DMS 273 treated with DMSO at 0.1 percent for 48 hours (cell line): ENCODE measurements at regions not wholly inside any gene's neighbourhood (a gene's known extent, or its start where the extent isn't known, plus 50 kb on each side); places are given as distances from the start of the nearest gene placed in this dataset.
"Not testable (repeated sequence)": the region's sequence is repeated elsewhere in the genome, so short reads cannot be mapped to it uniquely, and the experiment has no call there.

Experiments used
- DNase-seq: peaks from one replicate; lab custom pipeline; 2025; lab: John Stamatoyannopoulos, UW

DNA sequence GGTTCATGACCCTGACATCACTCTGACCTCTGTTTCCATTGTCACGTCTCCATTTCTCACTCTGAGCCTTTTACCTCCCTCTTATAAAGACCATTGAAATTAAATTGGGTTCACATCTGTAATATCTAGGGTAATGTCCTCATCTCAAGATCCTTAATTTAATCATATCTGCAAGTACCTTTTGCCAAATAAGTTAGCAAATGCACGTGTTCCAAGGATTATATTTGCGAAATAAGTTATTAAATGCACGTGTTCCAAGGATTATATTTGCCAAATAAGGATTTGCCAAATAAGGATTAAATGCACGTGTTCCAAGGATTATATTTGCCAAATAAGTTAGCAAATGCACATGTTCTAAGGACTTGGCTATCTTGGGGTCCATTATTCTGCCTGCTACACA, 938.0 kb downstream of the NLGN4X start:
- no peak for DNase-seq

DNA sequence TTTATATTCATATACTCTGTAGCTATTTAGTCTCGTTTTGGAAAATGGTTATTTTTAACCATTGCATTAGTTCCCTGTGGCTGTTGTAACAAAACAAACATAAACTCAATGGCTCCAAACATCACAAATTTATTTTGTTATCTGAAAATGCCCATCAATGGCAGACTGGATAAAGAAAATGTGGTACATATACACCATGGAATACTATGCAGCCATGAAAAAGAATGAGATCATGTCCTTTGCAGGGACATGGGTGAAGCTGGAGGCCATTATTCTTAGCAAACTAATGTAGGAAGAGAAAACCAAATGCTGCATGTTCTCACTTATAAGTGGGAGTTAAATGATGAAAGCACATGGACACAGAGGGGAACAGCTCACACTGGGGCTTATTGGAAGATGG, 938.7 kb downstream of the NLGN4X start:
- not testable (repeated sequence) for DNase-seq

DNA sequence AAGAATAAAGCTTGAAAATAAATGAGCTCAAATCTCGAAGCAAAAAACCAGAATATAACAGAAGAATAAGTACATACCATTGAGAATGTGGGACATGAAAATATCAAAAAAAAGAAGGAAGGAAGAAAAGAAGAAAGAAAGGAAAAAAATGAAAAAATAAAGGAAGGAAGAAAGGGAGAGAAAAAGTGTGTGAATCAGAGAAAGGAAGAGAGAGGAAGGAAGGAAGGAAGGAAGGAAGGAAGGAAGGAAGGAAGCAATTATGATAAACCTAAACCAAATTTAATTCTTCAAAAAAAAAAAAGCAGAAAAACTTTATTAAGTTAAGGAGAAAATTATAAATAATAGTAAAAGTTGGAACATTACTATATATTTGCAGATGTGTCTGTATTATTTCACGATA, 949.8 kb downstream of the NLGN4X start:
- no peak for DNase-seq

DNA sequence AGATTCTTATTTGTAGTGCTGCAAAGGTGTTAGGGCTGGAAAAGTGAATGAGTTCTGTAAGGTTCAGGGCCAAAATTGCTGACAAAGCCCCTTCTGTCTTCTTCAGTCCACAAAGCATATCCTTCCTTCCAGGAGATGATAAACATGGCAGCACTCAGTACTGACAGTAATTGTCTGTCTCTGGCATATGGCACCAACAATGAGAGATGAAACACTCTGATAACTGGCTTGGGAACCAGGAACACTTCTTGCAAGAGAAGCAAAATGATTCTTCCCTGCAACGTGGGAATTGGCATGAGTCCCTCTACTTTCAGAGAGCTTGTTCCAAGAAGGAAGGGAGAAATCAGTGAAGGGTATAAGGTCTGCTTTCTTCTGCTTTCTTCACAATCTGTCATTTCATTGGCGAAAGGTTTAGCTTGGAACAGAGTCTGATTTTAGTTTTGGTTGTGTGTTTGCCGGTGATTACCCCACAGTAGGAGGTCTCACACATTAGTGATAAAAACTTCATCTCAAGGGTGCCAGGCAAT, 963.3 kb downstream of the NLGN4X start:
- no peak for DNase-seq

DNA sequence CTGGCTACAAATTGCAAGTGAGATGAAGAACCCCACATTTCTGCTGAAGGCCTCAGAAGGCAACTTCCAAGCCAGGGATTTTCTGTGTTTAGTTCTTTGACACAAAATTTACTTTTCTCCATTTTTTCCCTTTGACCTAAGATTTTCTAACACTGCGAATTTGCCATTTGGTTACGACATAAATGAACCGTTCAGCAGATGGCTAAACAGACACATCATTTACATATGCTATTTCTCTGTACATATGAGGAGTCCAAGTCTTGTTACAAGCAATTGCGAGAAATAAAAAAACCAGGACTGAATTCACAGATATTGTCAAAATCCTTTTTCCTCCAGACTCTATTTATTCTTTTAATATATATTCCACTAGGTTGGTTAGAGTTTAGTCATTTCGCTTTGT, 978.6 kb downstream of the NLGN4X start:
- DNase-seq, result no peak

DNA sequence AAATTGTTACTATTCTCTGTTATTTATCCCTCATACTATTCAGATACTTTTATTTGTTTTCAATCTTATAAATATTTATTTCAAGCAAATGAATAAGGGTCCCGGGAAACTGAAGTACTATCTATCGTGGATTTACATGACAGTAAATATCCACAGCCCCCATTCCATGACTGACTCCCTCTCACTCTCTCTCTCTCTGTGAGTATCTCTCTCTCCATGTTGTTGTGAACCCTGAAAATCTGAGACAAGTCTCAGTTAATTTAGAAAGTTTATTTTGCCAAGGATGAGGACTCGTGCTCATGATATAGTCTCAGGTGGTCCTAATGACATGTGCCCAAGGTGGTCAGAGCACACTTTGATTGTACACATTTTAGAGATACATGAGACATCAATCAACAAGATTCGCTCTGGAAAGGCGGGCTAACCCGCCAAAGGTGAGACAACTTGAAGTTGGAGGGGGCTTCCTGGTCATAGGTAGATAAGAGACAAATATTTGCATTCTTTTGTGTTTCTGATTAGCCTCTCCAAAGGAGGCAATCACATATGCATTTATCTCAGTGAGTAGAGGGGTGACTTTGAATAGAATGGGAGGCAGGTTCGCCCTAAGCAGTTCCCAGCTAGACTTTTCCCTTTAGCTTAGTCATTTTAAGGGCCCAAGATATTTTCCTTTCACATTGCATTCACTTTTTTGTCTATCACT, 986.4 kb downstream of the NLGN4X start:
- no peak for DNase-seq

DNA sequence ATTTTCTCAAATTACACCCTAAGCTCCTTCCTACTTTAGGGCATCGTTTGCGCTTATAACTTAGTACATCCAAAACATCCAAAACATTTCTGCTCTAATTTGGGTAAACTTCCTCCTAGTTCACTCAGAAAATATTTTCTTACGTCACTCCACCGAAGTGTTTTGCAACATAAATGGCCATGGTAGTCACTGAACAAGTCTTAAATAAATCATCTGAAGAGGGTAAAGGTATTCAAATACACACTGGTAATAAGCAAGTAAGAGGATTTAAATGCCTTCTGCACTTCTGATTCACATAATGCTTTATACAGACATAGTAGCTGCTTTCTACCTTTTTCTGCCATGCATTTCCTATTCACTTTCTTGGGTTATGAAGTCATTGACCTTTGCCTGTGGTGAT, 991.9 kb downstream of the NLGN4X start:
- DNase-seq, result no peak

DNA sequence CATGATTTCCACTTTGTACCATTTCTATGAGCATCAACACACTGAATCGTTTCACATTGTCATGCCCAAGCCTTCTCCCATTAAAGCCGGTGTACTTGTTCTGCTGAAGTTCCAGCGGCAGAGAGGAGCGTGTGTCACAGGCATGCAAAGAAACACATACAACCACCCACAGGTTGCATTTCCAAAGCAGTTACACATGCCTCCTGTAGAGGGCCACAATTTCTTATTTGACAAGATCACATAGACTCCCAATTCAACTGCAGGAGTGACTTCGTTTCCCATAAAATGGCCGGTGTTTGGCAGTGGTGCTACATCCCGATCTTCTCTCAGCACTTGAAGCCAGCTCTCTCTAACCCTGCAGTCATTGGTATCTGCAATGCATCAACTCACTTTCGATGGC, 992.6 kb downstream of the NLGN4X start:
- no peak for DNase-seq

DNA sequence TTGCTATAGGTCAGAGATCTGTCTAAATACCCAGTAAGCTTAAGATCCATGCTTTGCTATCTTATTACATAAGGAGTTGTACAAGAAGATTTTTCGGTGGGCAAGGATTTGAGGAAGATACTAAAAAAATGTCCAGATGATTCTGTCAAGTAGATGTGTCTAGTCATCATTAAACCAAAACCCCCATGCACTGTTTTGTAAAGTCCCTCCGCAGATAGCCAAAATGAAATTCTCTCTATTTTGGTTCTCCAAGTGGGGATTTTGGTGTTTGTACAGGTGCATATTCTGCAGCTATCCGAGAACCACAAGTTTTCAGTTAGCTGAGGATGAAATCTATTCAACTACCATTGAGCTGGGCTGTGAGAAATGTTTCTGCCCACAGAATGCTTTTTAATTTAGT, 994.8 kb downstream of the NLGN4X start:
- DNase-seq, result no peak

DNA sequence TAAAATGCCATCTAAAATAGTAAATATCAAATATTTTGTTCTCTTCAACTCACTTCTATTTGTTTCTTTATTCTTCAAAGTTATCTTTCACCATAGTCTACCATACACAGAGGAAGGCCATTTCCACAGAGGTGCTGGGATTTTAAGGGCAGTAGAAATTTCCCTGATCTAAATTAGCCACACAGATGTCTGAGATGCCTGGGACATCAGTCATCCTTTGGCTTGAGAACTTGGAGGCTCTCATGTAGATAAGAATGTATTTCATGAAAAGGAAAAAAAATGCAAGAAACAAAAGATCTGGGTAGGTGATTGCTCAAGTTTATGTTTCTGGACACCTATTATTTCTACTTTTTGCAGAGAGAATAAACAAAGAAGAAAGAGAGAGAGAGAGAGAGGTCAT, 1008.2 kb downstream of the NLGN4X start:
- DNase-seq, result no peak

DNA sequence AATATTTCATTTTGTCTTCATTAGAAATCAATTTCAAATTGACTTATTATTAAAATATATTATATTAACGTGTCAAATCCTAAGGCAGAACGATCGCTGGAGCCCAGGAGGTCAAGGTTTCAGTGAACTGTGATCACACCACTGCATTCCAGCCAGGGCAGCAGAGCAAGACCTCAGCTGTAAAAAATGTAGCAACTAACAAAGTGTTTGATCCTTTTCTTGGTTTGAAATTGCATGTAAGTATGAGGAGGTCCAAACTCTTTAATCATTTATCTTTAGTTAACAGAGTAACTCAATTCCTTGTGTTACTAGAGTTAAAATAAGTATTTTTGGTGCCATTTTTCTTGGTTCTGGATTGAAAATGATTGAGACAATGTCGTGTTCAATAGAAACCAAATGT, 1033.9 kb downstream of the NLGN4X start:
- no peak for DNase-seq

DNA sequence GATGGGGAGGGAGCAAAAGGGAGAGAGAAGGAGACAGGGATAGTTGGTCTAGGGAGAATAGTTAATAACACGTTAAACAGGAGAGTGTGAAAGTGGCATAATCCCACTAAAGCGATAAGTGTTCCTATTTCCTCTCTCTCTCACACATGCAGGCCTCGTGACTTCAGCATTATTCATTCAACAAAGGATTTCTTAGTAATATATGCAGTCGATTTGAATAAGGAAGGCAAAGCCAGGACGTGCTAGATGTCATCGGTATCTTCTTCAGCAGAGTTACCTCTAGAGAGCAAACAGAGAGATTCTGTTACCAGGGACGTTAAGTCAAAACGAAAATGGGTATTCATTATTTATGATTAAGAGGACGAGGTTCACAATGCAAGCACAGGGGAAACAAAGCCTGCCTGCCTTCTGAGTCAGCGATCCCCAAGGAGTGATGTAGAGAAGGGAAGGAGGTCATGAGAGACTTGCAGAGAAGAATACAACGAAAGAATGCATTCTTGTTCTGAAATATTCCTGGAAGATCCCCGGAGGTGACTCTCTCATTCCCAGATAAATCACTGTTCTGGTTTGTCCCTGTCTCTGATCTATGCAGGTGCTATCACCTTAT, 1048.4 kb downstream of the NLGN4X start:
- DNase-seq, result no peak

DNA sequence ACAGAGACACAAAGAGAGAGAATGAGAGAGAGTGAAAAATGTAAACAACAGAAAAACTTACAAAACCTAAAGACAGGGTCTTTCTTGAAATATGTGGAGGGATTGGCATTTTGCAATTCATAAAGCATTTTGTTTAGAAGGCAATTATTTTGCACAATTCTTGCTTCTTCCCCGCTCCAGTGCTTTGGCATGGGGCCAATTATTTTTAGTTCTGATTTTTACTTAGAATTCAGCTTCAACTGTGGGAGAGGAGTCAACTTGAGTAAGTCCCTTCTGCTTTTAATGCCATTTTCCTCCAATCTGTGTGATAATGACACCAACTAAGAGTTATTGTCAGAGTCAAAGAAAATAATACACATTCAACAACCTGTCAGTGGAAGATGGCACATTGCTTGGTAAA, 1051.9 kb downstream of the NLGN4X start:
- no peak for DNase-seq

DNA sequence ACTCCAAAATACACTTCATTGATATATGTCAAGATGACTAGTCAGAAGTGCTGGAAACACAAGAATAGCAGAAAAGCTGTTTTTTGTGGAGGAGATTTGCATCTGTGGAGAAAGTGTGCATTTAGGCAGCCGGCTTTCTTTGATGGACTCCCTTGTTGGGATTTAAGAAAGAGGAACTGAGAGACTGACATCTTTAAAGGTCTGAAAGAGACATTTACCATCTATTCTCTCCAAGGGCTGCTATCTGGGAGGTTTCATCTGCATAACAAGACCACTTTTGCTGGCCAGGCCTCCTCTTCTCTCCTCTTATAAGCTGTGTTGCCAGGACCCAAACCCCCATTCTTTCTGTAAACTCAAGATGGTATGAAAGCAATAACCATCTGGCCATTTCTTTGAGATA, 1065.0 kb downstream of the NLGN4X start:
- DNase-seq, result no peak

DNA sequence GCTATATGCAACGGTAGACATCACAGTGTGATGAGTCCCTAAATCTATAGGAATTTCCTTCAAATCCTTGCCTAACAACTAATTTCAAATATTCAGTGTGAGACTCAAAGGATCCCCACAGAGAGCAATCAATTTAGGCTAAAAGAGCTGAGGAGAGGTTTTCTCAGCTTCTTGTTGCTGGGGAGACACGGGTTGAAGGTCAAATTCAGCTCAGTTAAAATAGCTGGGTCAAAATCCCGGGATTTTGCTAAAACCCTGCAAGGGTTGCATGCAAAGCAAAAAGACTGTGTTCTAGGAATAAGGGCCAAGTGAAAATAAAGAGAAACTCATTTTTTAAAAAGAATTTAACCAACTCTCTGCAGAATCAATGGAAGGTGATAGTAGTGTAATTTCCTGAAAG, 1073.4 kb downstream of the NLGN4X start:
- DNase-seq, result no peak

DNA sequence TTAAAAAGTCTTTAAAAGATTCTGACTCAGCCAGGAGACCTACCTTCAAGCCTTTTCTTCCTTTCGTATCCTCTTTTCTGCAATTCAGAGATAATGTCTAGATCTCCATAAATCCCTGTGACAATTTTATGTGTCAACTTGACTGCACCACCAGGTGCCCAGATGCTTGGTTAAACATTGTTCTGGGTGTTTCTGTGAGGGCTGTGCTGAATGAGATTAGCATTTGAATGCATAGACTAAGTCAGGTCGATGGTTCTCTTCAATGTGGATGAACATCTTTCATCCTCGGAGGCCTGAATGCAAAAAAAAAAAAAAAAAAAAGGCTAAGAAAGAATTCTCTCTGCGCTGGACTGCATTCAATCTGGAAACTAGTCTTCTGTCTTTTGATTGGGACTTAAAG, 1082.7 kb downstream of the NLGN4X start:
- DNase-seq, result no peak

DNA sequence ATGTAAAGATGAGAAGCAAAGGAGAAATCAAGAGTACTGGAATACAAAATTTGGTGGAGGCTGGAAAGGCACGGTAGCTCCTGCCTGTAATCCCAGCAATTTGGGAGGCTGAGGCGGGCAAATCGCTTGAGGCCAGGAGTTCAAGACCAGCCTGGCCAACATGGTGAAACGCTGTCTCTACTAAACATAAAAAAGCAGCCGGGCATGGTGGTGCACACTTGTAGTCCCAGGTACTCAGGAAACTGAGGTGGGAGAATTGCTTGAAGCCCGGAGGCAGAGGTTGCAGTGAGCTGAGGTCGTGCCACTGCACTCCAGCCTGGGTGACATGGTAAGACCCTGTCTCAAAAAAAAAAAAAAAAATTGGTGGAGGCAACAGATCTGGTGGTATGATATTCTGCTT, 1086.0 kb downstream of the NLGN4X start:
- DNase-seq, result no peak

DNA sequence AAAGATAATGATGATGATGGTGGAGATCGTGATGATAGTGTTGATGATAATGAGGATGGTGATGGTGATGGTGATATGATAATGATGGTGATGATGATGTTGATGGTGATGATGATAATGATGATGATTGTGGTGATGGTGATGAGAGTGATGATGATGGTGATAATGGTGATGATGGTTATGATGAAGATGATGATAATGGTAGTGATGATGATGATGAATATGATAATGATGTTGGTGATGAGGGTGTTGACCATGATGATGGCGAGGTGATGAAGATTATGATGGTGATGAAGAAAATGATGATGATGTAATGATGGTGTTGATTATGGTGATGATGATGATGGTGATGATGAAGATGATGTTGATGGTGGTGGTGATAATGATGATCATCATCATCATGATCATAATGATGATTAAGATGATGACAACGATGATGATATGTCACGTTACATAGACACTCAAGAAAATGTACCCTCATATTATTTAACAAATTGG, 1106.4 kb downstream of the NLGN4X start:
- no peak for DNase-seq

DNA sequence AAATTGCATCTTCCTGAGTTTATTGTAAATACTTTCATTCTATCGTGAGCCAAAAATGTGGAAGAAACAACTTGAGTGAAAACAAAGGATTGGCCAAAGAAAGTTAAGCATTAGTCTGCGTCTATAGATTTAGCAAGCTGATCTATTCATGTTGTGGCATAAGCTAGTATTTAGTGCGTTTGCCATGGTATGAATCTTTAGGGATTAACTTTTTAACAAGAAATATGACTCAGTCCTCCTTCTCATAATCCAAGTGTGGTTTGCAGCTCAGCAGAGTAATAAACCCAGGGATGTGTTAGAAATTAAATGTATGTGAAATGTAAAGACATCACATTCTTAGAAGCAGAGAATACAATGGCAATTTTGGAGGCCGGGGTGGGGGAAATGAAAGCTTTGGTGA, 1110.9 kb downstream of the NLGN4X start:
- no peak for DNase-seq

DNA sequence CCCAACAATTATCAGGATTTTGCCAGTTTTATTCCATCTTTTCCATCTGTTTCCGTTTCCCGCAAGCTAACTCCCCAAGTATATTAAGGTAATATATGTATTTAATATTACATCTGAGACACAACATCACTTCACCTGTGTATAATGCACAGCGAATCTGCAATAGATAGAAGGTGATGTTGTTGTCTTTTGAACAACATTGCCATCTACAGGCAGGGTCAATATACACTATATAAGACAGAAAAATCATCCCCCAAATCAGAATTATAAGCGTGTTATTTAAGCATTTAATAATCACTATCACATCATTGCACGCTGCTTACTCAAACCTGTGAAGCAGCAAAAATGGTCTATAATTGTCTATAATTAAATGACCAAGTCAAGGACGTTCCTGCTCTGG, 1115.5 kb downstream of the NLGN4X start:
- no peak for DNase-seq

DNA sequence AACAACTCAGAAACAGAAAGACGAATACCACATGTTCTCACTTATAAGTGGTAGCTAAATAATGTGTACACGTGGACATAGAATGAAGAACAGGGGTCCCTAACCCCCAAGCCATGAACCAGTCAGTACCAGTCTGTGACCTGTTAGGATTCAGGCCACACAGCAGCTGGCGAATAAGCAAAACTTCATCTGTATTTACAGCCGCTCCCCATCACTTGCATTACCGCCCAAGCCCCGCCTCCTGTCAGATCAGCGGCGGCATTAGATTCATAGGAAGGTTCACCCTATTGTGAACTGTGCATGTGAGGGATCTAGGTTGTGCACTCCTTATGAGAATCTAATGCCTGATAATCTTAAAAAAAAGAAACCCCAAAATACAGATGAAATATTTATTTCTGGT, 1128.7 kb downstream of the NLGN4X start:
- DNase-seq, result no peak

DNA sequence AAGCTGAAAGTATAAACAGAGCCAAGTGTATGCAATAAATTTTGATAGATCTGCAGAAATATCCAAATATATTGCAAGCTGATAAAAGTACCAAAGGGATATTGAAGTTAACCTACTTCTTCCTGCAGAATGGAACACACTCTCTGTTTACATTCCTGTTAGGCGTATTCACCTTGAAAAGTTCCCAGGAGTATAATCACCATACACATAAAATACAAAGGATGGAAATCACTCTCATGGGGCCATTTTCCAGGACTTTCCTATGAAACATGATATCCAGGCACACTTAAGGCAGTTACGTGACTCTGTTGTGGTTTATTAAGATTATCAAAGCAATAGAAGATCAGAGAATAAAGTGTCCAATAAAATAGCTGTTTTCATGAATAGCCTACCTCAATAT, 1142.3 kb downstream of the NLGN4X start:
- no peak for DNase-seq

DNA sequence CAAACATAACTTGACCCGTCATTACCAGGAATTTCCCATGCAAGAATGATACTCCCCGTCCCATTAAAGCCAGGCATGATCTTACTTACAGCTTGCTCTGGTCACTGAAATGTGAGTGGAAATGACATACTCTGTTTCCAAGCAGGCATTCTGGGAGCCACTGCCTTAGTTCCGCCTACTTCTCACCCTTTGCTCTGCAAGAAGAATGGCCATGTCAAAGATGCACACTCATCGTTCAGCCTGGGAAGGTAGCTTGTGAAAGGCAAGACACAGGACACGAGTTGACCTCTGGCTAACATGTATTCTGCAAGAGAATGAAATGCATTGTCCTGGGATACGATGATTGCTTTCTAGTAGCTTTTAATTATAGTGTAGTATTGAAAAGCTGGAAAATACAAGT, 1144.4 kb downstream of the NLGN4X start:
- DNase-seq, result no peak

DNA sequence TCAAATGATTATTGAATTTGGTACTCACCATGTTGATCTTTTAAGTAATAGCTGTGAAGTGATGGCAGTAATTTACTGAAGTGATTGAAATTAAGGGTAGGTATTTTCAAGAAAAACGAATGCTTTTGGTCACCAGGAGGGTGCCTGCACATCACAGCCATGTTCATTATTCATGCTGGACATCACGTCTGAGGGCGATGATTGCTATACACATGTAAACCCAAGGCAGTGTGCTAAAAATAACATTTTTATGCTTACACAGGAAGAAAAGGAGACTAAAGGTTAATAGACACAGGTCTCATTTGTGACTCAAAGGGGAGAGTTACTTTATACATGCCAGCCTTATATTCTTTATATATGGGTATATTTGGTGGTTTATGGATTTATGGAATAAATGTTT, 1146.0 kb downstream of the NLGN4X start:
- no peak for DNase-seq
